HCEC 1CT (cell line): ENCODE measurements at regions not wholly inside any gene's neighbourhood (a gene's known extent, or its start where the extent isn't known, plus 50 kb on each side); places are given as distances from the start of the nearest gene placed in this dataset.

Source experiments
- DNase-seq: peaks from one replicate; pipeline ENCODE4 v3.0.0-alpha.2; 2017

- DNase-seq: no peak
These were observed 547.2 kb upstream of the CDH8 start for GRCh38 chr16:62583414-62583813.

GRCh38 chr16:62573466-62573865 lies 537.2 kb upstream of the CDH8 start:
- DNase-seq: no peak

- no peak for DNase-seq
These were observed 532.7 kb upstream of the CDH8 start for GRCh38 chr16:62568926-62569325.

- DNase-seq: no peak
These were observed 529.5 kb upstream of the CDH8 start for GRCh38 chr16:62565706-62566105.

GRCh38 chr16:62564291-62564690 lies 528.1 kb upstream of the CDH8 start:
- DNase-seq: no peak

GRCh38 chr16:62562121-62562520 lies 525.9 kb upstream of the CDH8 start:
- DNase-seq: no peak

GRCh38 chr16:62549875-62550274 lies 513.6 kb upstream of the CDH8 start:
- no peak for DNase-seq

- no peak for DNase-seq
These were observed 511.9 kb upstream of the CDH8 start for GRCh38 chr16:62548095-62548494.

GRCh38 chr16:62546701-62547100 lies 510.5 kb upstream of the CDH8 start:
- DNase-seq: no peak

- no peak for DNase-seq
These were observed 508.8 kb upstream of the CDH8 start for GRCh38 chr16:62545039-62545438.

GRCh38 chr16:62543516-62543915 lies 507.3 kb upstream of the CDH8 start:
- no peak for DNase-seq

GRCh38 chr16:62539657-62540056 lies 503.4 kb upstream of the CDH8 start:
- DNase-seq: no peak

- DNase-seq: no peak
These were observed 494.2 kb upstream of the CDH8 start for GRCh38 chr16:62530426-62530825.

- no peak for DNase-seq
These were observed 479.8 kb upstream of the CDH8 start for GRCh38 chr16:62516001-62516400.

GRCh38 chr16:62503073-62503472 lies 466.8 kb upstream of the CDH8 start:
- DNase-seq: no peak

GRCh38 chr16:62478903-62479458 lies 442.7 kb upstream of the CDH8 start:
- DNase-seq: no peak

- no peak for DNase-seq
These were observed 441.6 kb upstream of the CDH8 start for GRCh38 chr16:62477796-62478195.

GRCh38 chr16:62475573-62475972 lies 439.3 kb upstream of the CDH8 start:
- DNase-seq: no peak

- DNase-seq: no peak
These were observed 426.7 kb upstream of the CDH8 start for GRCh38 chr16:62462971-62463370.

GRCh38 chr16:62450291-62450690 lies 414.1 kb upstream of the CDH8 start:
- no peak for DNase-seq

GRCh38 chr16:62445909-62446308 lies 409.7 kb upstream of the CDH8 start:
- no peak for DNase-seq

GRCh38 chr16:62424206-62424605 lies 388.0 kb upstream of the CDH8 start:
- no peak for DNase-seq

GRCh38 chr16:62408760-62409159 lies 372.5 kb upstream of the CDH8 start:
- no peak for DNase-seq

- no peak for DNase-seq
These were observed 370.1 kb upstream of the CDH8 start for GRCh38 chr16:62406387-62406786.

- no peak for DNase-seq
These were observed 368.8 kb upstream of the CDH8 start for GRCh38 chr16:62404842-62405611.
